HAP-1 (cell line): ENCODE measurements at regions not wholly inside any gene's neighbourhood (a gene's known extent, or its start where the extent isn't known, plus 50 kb on each side); places are given as distances from the start of the nearest gene placed in this dataset.

Experiments used
- DNase-seq, 2 experiments: peaks; one replicate each; pipeline ENCODE4 v3.0.0-alpha.2; 2016 to 2020; ENCODE audit warnings: low spot score in 2 of 2
- H3K27me3 ChIP-seq: fragments of 250-450 bp; sonication (Bioruptor Pico); 2 replicates; pipeline ENCODE4 v1.5.1; 2020; ENCODE audit warnings: low read depth, mild to moderate bottlenecking, moderate library complexity
- H3K36me3 ChIP-seq: fragments of 250-450 bp; sonication (Bioruptor Pico); replicated peaks from 2 replicates; pipeline ENCODE4 v1.5.1; 2020; ENCODE audit warnings: mild to moderate bottlenecking
- H3K4me1 ChIP-seq: fragments of 250-450 bp; sonication (Bioruptor Pico); 2 replicates; pipeline ENCODE4 v1.5.1; 2020; ENCODE audit warnings: mild to moderate bottlenecking
- H3K4me3 ChIP-seq: fragments of 250-450 bp; sonication (Bioruptor Pico); 2 replicates; pipeline ENCODE4 v1.5.1; 2020; ENCODE audit warnings: mild to moderate bottlenecking, moderate library complexity
- H3K9me3 ChIP-seq: fragments of 250-450 bp; sonication (Bioruptor Pico); 2 replicates; pipeline ENCODE4 v1.5.1; 2020; ENCODE audit warnings: mild to moderate bottlenecking, moderate library complexity
- in situ Hi-C: fragments of 300-500 bp; cut with MboI; formaldehyde crosslinking; loops from 3 replicates; pipeline ENCODE4 v1.14.3; 2020; ENCODE audit warnings: low sequenced_read_pairs, inconsistent platforms, mixed read lengths

- no peak overlapping the region for H3K4me3 ChIP-seq
- H3K36me3 ChIP-seq: no peaks in the 10 kb centered on the region
- no peaks in the 10 kb centered on the region for H3K9me3 ChIP-seq
- DNase-seq: no peak
- in situ Hi-C loops: no loop called here
- H3K4me1 ChIP-seq: no peaks in the 10 kb centered on the region
- H3K27me3 ChIP-seq: no peaks in the 10 kb centered on the region
These were observed 399.6 kb downstream of the TMEM135 start for GRCh38 chr11:87437133-87437843.

DNA sequence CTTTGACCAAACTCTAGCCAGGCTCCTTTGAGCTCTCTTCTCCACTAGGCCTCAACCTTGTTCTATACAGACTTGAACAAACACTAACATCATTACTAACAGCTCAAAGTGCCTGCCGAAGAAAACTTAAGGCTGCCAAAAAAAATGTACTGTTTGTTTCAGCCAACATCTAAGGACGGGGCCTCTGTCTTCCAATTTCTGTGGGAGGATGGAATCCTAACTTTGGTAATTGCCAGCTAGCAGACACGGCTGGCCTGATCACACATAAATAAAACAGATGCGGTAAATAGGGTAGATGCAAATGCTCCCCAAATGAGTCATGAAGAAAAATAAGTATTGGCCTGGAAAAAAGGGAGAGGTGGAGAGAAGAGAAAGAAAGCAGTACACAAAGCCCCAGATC, 394.3 kb downstream of the TMEM135 start:
- no peaks in the 10 kb centered on the region for H3K9me3 ChIP-seq
- no peaks in the 10 kb centered on the region for H3K36me3 ChIP-seq
- H3K27me3 ChIP-seq: no peaks in the 10 kb centered on the region
- no peaks in the 10 kb centered on the region for H3K4me1 ChIP-seq
- no peak overlapping the region for H3K4me3 ChIP-seq
- DNase-seq: no peak
- in situ Hi-C loops: no loop called here

DNA sequence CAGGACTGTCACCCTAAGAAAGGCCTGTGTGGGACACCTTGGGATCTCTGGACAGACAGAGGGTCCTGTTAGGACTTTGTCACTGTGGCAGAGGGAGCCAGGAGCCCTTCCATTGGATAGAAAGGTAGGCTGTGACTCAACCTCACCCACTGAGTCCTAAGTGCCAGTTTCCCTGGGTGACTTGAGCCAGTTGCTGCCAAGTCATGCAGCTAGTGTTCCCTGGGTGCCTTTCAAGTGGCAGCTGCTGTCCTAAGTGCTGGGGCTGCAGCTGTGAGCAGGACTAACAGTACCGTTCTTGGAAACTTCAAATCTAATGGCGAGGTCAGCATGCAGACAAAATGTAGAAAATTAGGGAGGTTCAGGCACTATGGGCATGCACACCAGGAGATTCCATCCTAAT, 393.7 kb downstream of the TMEM135 start:
- DNase-seq: no peak
- H3K4me1 ChIP-seq: no peaks in the 10 kb centered on the region
- H3K4me3 ChIP-seq: no peak overlapping the region
- in situ Hi-C loops: no loop called here
- H3K9me3 ChIP-seq: no peaks in the 10 kb centered on the region
- no peaks in the 10 kb centered on the region for H3K27me3 ChIP-seq
- H3K36me3 ChIP-seq: no peaks in the 10 kb centered on the region

GRCh38 chr11:87430821-87431220, 393.1 kb downstream of the TMEM135 start:
- H3K4me1 ChIP-seq: no peaks in the 10 kb centered on the region
- in situ Hi-C loops: no loop called here
- no peaks in the 10 kb centered on the region for H3K9me3 ChIP-seq
- no peaks in the 10 kb centered on the region for H3K36me3 ChIP-seq
- no peaks in the 10 kb centered on the region for H3K27me3 ChIP-seq
- no peak overlapping the region for H3K4me3 ChIP-seq
- no peak for DNase-seq

GRCh38 chr11:87429996-87430395, 392.3 kb downstream of the TMEM135 start:
- in situ Hi-C loops: loop anchor here (10.0 kb wide), 1 partner anchor 495 kb away; no protein-coding TSS in a partner anchor
- no peaks in the 10 kb centered on the region for H3K9me3 ChIP-seq
- no peaks in the 10 kb centered on the region for H3K36me3 ChIP-seq
- no peaks in the 10 kb centered on the region for H3K4me1 ChIP-seq
- H3K4me3 ChIP-seq: no peak overlapping the region
- no peaks in the 10 kb centered on the region; the same call in none of the 2 replicates for H3K27me3 ChIP-seq
- DNase-seq: no peak

DNA sequence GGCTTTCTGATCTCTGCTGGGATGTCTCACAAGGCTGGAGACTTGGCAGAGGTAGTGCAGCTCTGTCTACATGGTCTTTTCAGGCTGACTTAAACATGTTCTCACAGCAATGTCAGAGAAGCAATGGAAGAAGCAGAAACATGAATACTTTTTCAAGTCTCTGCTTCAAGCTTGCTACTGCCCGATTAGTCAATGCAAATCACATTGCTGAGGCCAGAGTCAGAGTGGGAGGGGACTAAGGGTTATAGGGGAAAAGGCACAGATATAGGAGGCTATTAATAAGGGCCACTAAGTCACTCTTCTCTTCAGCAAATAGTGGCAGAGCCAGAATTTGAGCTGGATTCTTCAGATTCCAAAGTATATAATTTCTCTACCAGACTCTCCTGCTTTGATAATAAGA, 390.5 kb downstream of the TMEM135 start:
- DNase-seq: no peak
- in situ Hi-C loops: loop anchor here (10.0 kb wide), 1 partner anchor 493 kb away; no protein-coding TSS in a partner anchor
- H3K27me3 ChIP-seq: peaks cover 6% of the 10 kb centered on the region
- no peaks in the 10 kb centered on the region for H3K4me1 ChIP-seq
- H3K9me3 ChIP-seq: no peaks in the 10 kb centered on the region
- no peak overlapping the region for H3K4me3 ChIP-seq
- no peaks in the 10 kb centered on the region for H3K36me3 ChIP-seq

GRCh38 chr11:87425943-87426342, 388.2 kb downstream of the TMEM135 start:
- no peaks in the 10 kb centered on the region for H3K4me1 ChIP-seq
- no peaks in the 10 kb centered on the region for H3K9me3 ChIP-seq
- H3K27me3 ChIP-seq: peaks cover 9% of the 10 kb centered on the region
- no peak overlapping the region for H3K4me3 ChIP-seq
- H3K36me3 ChIP-seq: no peaks in the 10 kb centered on the region
- DNase-seq: no peak
- in situ Hi-C loops: loop anchor here (10.0 kb wide), 1 partner anchor 491 kb away; no protein-coding TSS in a partner anchor

- Histone ChIP-seq H3K27me3 (peaks cover 9% of the 10 kb centered on the region), H3K4me3 (no peak overlapping the region), H3K36me3 (no peaks in the 10 kb centered on the region), H3K4me1 (no peaks in the 10 kb centered on the region), H3K9me3 (no peaks in the 10 kb centered on the region)
- in situ Hi-C loops: loop anchor here (10.0 kb wide), 1 partner anchor 491 kb away; no protein-coding TSS in a partner anchor
- no peak for DNase-seq
These were observed 387.7 kb downstream of the TMEM135 start for GRCh38 chr11:87425391-87425790.

DNA sequence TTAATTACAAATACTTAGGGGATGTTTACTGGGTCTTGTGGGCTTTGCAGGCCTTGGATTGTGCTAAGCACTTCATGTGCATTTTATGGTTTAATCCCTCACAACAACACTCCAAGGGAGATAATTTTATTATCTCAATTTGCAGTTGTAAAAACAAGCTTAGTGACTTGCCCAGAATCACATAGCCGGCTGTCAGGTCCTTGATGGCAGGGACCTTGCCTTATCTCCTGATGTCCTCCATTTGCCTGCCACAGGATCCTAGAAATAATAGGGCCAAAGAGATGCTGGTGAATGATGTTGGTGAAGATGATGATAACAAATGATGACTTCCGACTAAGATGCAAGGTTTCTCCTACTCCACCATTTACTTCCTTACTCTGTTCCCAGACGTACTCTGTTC, 385.4 kb downstream of the TMEM135 start:
- DNase-seq: no peak
- no peaks in the 10 kb centered on the region for H3K4me1 ChIP-seq
- peaks cover 9% of the 10 kb centered on the region for H3K27me3 ChIP-seq
- in situ Hi-C loops: loop anchor here (5.0 to 10.0 kb wide), 2 partner anchors 71 to 488 kb away; no protein-coding TSS in a partner anchor
- no peaks in the 10 kb centered on the region for H3K9me3 ChIP-seq
- H3K36me3 ChIP-seq: no peaks in the 10 kb centered on the region
- no peak overlapping the region for H3K4me3 ChIP-seq

- H3K4me1 ChIP-seq: no peaks in the 10 kb centered on the region
- no peak overlapping the region for H3K4me3 ChIP-seq
- peaks cover 11% of the 10 kb centered on the region for H3K27me3 ChIP-seq
- in situ Hi-C loops: loop anchor here (5.0 to 10.0 kb wide), 2 partner anchors 70 to 488 kb away; no protein-coding TSS in a partner anchor
- H3K36me3 ChIP-seq: no peaks in the 10 kb centered on the region
- no peak for DNase-seq
- H3K9me3 ChIP-seq: no peaks in the 10 kb centered on the region
These were observed 384.8 kb downstream of the TMEM135 start for GRCh38 chr11:87422566-87422965.

DNA sequence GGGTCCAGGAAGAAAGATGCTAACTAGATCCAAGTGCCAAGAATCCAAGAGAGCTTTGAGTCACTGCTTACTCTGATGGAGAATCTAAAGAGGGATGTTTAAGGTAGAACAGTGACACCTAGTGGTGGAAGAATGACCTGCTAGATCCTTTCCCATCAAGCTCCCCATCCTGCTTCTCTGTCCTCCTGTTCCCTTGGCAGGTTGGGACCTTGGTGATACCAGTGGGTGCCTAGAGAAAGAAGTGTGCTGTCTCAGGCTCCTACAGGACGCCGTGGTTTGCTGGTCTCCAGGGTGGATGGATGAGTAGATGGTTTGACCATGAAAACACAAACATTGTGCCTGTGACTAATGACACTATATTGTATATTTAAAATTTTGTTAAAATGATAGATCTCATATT, 383.7 kb downstream of the TMEM135 start:
- in situ Hi-C loops: loop anchor here (5.0 to 10.0 kb wide), 2 partner anchors 69 to 487 kb away; no protein-coding TSS in a partner anchor
- peak; percentile 62 to 66 for DNase-seq

GRCh38 chr11:87417951-87418350, 380.2 kb downstream of the TMEM135 start:
- Histone ChIP-seq H3K9me3 (no peaks in the 10 kb centered on the region), H3K4me1 (no peaks in the 10 kb centered on the region), H3K36me3 (no peaks in the 10 kb centered on the region), H3K4me3 (no peak overlapping the region), H3K27me3 (peaks cover 15% of the 10 kb centered on the region)
- in situ Hi-C loops: no loop called here
- no peak for DNase-seq

More for the DNA sequence above, 383.7 kb downstream of the TMEM135 start:
- Histone ChIP-seq H3K36me3 (no peaks in the 10 kb centered on the region), H3K4me1 (no peaks in the 10 kb centered on the region), H3K4me3 (no peak overlapping the region), H3K9me3 (no peaks in the 10 kb centered on the region), H3K27me3 (peaks cover 19% of the 10 kb centered on the region)

- in situ Hi-C loops: no loop called here
These were observed 368.1 kb downstream of the TMEM135 start for GRCh38 chr11:87405843-87406242.

DNA sequence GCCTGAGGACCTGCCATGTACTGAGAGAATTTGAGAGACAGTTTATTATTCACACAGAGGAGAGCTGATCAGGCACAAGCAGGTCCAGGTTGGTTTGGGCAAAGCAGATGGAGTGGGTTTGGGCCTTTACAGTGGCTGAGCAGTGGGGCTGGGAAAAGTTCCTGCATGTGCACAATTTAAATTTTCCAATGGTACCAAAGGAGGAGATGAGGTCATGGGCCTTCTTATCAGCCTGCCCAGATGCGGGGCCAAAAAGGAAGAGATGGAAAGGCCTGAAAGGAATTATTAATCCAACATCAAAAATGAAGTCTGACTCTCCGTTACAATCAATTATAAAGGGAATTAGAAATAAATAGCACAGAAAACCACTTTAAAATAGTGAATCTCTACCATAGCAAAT, 367.6 kb downstream of the TMEM135 start:
- no peaks in the 10 kb centered on the region for H3K9me3 ChIP-seq
- in situ Hi-C loops: no loop called here
- no peak overlapping the region for H3K4me3 ChIP-seq
- H3K4me1 ChIP-seq: no peaks in the 10 kb centered on the region
- DNase-seq: no peak
- H3K27me3 ChIP-seq: no peaks in the 10 kb centered on the region
- no peaks in the 10 kb centered on the region for H3K36me3 ChIP-seq

More at GRCh38 chr11:87405843-87406242, 368.1 kb downstream of the TMEM135 start:
- H3K4me3 ChIP-seq: no peak overlapping the region
- no peaks in the 10 kb centered on the region for H3K4me1 ChIP-seq
- no peaks in the 10 kb centered on the region for H3K9me3 ChIP-seq
- DNase-seq: no peak
- no peaks in the 10 kb centered on the region for H3K36me3 ChIP-seq
- no peaks in the 10 kb centered on the region for H3K27me3 ChIP-seq
